Endothelial cell of umbilical vein (primary cell): ENCODE measurements at regions not wholly inside any gene's neighbourhood (a gene's known extent, or its start where the extent isn't known, plus 50 kb on each side); places are given as distances from the start of the nearest gene placed in this dataset.

Source experiments
- BruUV-seq: library from RNA; stranded (reverse); fragments of 400-500 nt; replicated peaks from 2 replicates; lab custom pipeline; 2021; lab: Mats Ljungman, UMichigan
- CTCF ChIA-PET: fragments of 300-600, 350-600 bp; sonication (Branson Sonifier 250); formaldehyde crosslinking; loops from one replicate; lab custom pipeline; 2021; ENCODE audit warnings: antibody characterized with exemption, inconsistent platforms; lab: Charles Lee
- POLR2A ChIA-PET: fragments of 300-600, 350-600 bp; sonication (Branson Sonifier 250); formaldehyde crosslinking; loops from one replicate; lab custom pipeline; 2021; ENCODE audit warnings: antibody characterized with exemption, inconsistent platforms; lab: Charles Lee
- DNase-seq: peaks from one replicate; pipeline ENCODE4 v3.0.0-alpha.2; 2011; ENCODE audit warnings: low read depth, low spot score
- FAIRE-seq: peaks from 2 replicates; lab custom pipeline; 2011; peaks lifted over from hg19 to GRCh38; lab: Jason Lieb, UNC
- H2AFZ ChIP-seq: 2 replicates; pipeline ENCODE4 v1.6.0; 2012; ENCODE audit warnings: low read depth, low read length, control low read depth, inconsistent platforms
- H3K27ac ChIP-seq: 2 replicates; pipeline ENCODE4 v1.5.1; 2011; ENCODE audit warnings: low read depth, mild to moderate bottlenecking, control low read depth, low read length, moderate library complexity; ENCODE audit not compliant: insufficient read depth
- H3K27me3 ChIP-seq, 2 experiments: 2 replicates each; pipeline versions ENCODE4 v1.6.0 to v1.6.1; 2011; ENCODE audit warnings: low read length in 2 of 2, mixed read lengths in 1 of 2; ENCODE audit not compliant: control insufficient read depth in 2 of 2, insufficient read depth in 2 of 2
- H3K36me3 ChIP-seq, 2 experiments: 2 replicates in 1 of 2; 3 replicates in 1 of 2; pipeline ENCODE4 v1.5.1; 2011; ENCODE audit warnings: low read length in 2 of 2, mild to moderate bottlenecking in 1 of 2, moderate library complexity in 1 of 2; ENCODE audit not compliant: control insufficient read depth in 2 of 2, insufficient read depth in 2 of 2; ENCODE audit errors: extremely low read depth in 1 of 2
- H3K4me1 ChIP-seq: 3 replicates; pipeline ENCODE4 v1.5.1; 2011; ENCODE audit warnings: mild to moderate bottlenecking, low read length; ENCODE audit not compliant: control insufficient read depth, insufficient read depth; ENCODE audit errors: extremely low read depth
- H3K4me2 ChIP-seq: 2 replicates; pipeline ENCODE4 v1.6.1; 2011; ENCODE audit warnings: low read length, control low read depth, mixed read lengths; ENCODE audit not compliant: insufficient read depth
- H3K4me3 ChIP-seq, 3 experiments: fragments of 200-600 bp in 1 of 3; sonication (generic), shearing (Covaris generic) in 1 of 3; replicated peaks in 1 of 3; 2 replicates each; pipeline ENCODE4 v1.5.1; 2011 to 2016; ENCODE audit warnings: control low read depth in 3 of 3, low read length in 3 of 3, mild to moderate bottlenecking in 2 of 3, inconsistent platforms in 1 of 3, low read depth in 1 of 3, moderate library complexity in 1 of 3; ENCODE audit not compliant: insufficient read depth in 1 of 3
- H3K79me2 ChIP-seq: 2 replicates; pipeline ENCODE4 v1.6.0; 2012; ENCODE audit warnings: low read length, inconsistent platforms; ENCODE audit not compliant: control insufficient read depth, insufficient read depth
- H3K9ac ChIP-seq: replicated peaks from 2 replicates; pipeline ENCODE3; 2011; ENCODE audit warnings: low read length, control low read depth; ENCODE audit not compliant: insufficient read depth; ENCODE audit errors: extremely low read depth
- H3K9me1 ChIP-seq: replicated peaks from 3 replicates; pipeline ENCODE4 v1.6.0; 2011; ENCODE audit warnings: mild to moderate bottlenecking, low read length; ENCODE audit not compliant: control insufficient read depth, insufficient read depth; ENCODE audit errors: extremely low read depth
- H3K9me3 ChIP-seq: replicated peaks from 2 replicates; pipeline ENCODE4 v1.5.1; 2012; ENCODE audit warnings: low read length, inconsistent platforms; ENCODE audit not compliant: control insufficient read depth, insufficient read depth
- H4K20me1 ChIP-seq: replicated peaks from 2 replicates; pipeline ENCODE3; 2011; ENCODE audit warnings: mild to moderate bottlenecking, low read length; ENCODE audit not compliant: control insufficient read depth, insufficient read depth; ENCODE audit errors: extremely low read depth
- CTCF ChIP-seq, 2 donors: IDR thresholded peaks; 1 replicate in 1 of 2; 2 replicates in 1 of 2; pipeline ENCODE4 v1.5.1; 2011; ENCODE audit warnings: low read length in 2 of 2, mild to moderate bottlenecking in 2 of 2, moderate library complexity in 2 of 2, control low read depth in 1 of 2, inconsistent platforms in 1 of 2, low read depth in 1 of 2; ENCODE audit not compliant: insufficient read depth in 1 of 2; ENCODE audit errors: extremely low read depth in 1 of 2
- EZH2 ChIP-seq: IDR thresholded peaks from 2 replicates; pipeline ENCODE4 v1.6.1; 2012; ENCODE audit warnings: borderline replicate concordance, low read depth, mild to moderate bottlenecking, moderate library complexity, low read length, inconsistent platforms; ENCODE audit not compliant: severe bottlenecking
- FOS ChIP-seq: IDR thresholded peaks from 2 replicates; pipeline ENCODE4 v1.6.1; 2011; ENCODE audit warnings: mild to moderate bottlenecking, low read length, moderate library complexity, borderline replicate concordance; ENCODE audit not compliant: insufficient read depth
- GATA2 ChIP-seq: IDR thresholded peaks from 2 replicates; pipeline ENCODE4 v1.7.0; 2011; ENCODE audit warnings: low read depth, mild to moderate bottlenecking, moderate library complexity, mixed read lengths, low read length; ENCODE audit not compliant: insufficient read length, insufficient read depth
- JUN ChIP-seq: IDR thresholded peaks from 2 replicates; pipeline ENCODE4 v1.6.1; 2011; ENCODE audit warnings: borderline replicate concordance, low read depth; ENCODE audit not compliant: insufficient read length, insufficient read depth
- MYC ChIP-seq: IDR thresholded peaks from one replicate; pipeline ENCODE4 v1.6.1; 2011; ENCODE audit warnings: mild to moderate bottlenecking, low read depth, low read length
- POLR2A ChIP-seq: IDR thresholded peaks from 2 replicates; pipeline ENCODE4 v1.6.1; 2012; ENCODE audit warnings: low read depth, mild to moderate bottlenecking, control low read depth, low read length
- POLR2AphosphoS5 ChIP-seq: IDR thresholded peaks from 2 replicates; pipeline ENCODE4 v1.6.1; 2012; ENCODE audit warnings: low read depth, mild to moderate bottlenecking, control low read depth, low read length, moderate library complexity; ENCODE audit not compliant: insufficient read depth
- dilution Hi-C: fragments of 300-500 bp; cut with MboI; formaldehyde crosslinking; loops from one replicate; pipeline ENCODE4 v1.15.0; 2019; ENCODE audit warnings: low sequenced_read_pairs; ENCODE audit not compliant: extremely low pct_ligation_motif_present
- intact Hi-C: fragments of 100-400 bp; cut with micrococcal nuclease; formaldehyde crosslinking; loops from one replicate; pipeline ENCODE4 v1.10.0; 2022
- TF ChIP-seq, protein P1 (sequence below): IDR thresholded peaks from 2 replicates; pipeline ENCODE4 v1.6.1; 2011; ENCODE audit not compliant: insufficient read depth, insufficient read length

- BruUV-seq, result no TSS peak
- no peak overlapping the region for H3K4me3 ChIP-seq
- H4K20me1 ChIP-seq, result no peaks in the 10 kb centered on the region
- ChIA-PET POLR2A (no interaction called here), CTCF (no interaction called here)
- no peak overlapping the region for H3K9ac ChIP-seq
- no peaks in the 10 kb centered on the region for H3K9me1 ChIP-seq
- H3K4me2 ChIP-seq, result no peak overlapping the region
- no peak overlapping the region for H2AFZ ChIP-seq
- dilution Hi-C loops (no loop called here), intact Hi-C loops (loop anchor here (10.0 kb wide), 1 partner anchor 305 kb away; the partner anchor contains the start of gene ARSJ)
- DNase-seq (no peak), FAIRE-seq (no peak)
- no peak overlapping the region for H3K27ac ChIP-seq
- H3K79me2 ChIP-seq, result no peaks in the 10 kb centered on the region
- H3K36me3 ChIP-seq, result no peaks in the 10 kb centered on the region
- no peaks in the 10 kb centered on the region for H3K9me3 ChIP-seq
- no peak for TF ChIP-seq POLR2A
- TF ChIP-seq JUN, result no peak
- no peak for TF ChIP-seq GATA2
- TF ChIP-seq CTCF (IDR thresholded peaks at IDR 0.05; ENCODE audit: extremely low read depth in 1 of 2, insufficient read depth in 1 of 2, low read depth in 1 of 2, low read length in 2 of 2), result no peak
- TF ChIP-seq POLR2AphosphoS5, result no peak
- no peak for TF ChIP-seq EZH2
- H3K4me1 ChIP-seq, result no peaks in the 10 kb centered on the region
- H3K27me3 ChIP-seq, result no peaks in the 10 kb centered on the region
Observed at GRCh38 chr4:114279711-114280110, 300.3 kb upstream of the ARSJ start.

GRCh38 chr4:114280645-114281044 lies 301.2 kb upstream of the ARSJ start:
- POLR2A ChIA-PET, result no interaction called here
- Histone ChIP-seq H3K27me3 (no peaks in the 10 kb centered on the region), H3K4me1 (no peaks in the 10 kb centered on the region), H2AFZ (no peak overlapping the region), H3K4me2 (no peak overlapping the region), H3K27ac (no peak overlapping the region), H3K79me2 (no peaks in the 10 kb centered on the region), H3K36me3 (no peaks in the 10 kb centered on the region), H3K9me1 (no peaks in the 10 kb centered on the region), H4K20me1 (no peaks in the 10 kb centered on the region), H3K9me3 (no peaks in the 10 kb centered on the region), H3K4me3 (no peak overlapping the region), H3K9ac (no peak overlapping the region)
- DNase-seq (no peak), FAIRE-seq (no peak)
- CTCF ChIA-PET, result no interaction called here
- intact Hi-C loops (no loop called here), dilution Hi-C loops (no loop called here)
- BruUV-seq, result no TSS peak
- no peak for TF ChIP-seq MYC
- no peak for TF ChIP-seq FOS
- TF ChIP-seq, protein P1, sequence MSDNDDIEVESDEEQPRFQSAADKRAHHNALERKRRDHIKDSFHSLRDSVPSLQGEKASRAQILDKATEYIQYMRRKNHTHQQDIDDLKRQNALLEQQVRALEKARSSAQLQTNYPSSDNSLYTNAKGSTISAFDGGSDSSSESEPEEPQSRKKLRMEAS, result no peak
- TF ChIP-seq POLR2A, result no peak
- no peak for TF ChIP-seq GATA2
- no peak for TF ChIP-seq JUN
- no peak for TF ChIP-seq EZH2
- TF ChIP-seq CTCF (IDR thresholded peaks at IDR 0.05; ENCODE audit: extremely low read depth in 1 of 2, insufficient read depth in 1 of 2, low read depth in 1 of 2, low read length in 2 of 2), result no peak
- no peak for TF ChIP-seq POLR2AphosphoS5
